ENCODE measurements at regions not wholly inside any gene's neighbourhood (a gene's known extent, or its start where the extent isn't known, plus 50 kb on each side); places are given as distances from the start of the nearest gene placed in this dataset.

- peak; percentile 54 for DNase-seq (ENCODE audit: low spot score)
Observed at GRCh38 chr11:119937412-119937811, 200.5 kb downstream of the TRIM29 start.

DNA sequence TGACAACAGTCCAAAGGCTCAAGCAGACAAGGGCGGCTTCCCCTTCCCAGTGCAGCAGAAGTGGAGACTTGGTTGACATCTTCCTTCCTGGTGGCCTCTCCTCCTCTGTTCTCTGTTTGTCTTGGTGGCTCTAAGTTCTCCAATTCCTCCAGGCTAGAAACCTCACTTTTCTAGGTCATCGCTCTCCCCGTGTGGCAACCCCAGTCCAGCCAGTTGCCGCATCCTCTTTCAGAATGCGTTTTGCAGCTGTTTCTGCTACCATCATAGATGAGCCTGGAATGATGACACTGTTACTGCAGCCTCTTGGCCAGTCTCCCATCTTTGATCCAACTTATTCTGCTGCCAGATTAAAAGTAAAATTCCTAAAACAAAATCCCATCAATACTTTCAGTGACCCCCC lies 201.5 kb downstream of the TRIM29 start:
- no peak for DNase-seq (ENCODE audit: low spot score)

DNA sequence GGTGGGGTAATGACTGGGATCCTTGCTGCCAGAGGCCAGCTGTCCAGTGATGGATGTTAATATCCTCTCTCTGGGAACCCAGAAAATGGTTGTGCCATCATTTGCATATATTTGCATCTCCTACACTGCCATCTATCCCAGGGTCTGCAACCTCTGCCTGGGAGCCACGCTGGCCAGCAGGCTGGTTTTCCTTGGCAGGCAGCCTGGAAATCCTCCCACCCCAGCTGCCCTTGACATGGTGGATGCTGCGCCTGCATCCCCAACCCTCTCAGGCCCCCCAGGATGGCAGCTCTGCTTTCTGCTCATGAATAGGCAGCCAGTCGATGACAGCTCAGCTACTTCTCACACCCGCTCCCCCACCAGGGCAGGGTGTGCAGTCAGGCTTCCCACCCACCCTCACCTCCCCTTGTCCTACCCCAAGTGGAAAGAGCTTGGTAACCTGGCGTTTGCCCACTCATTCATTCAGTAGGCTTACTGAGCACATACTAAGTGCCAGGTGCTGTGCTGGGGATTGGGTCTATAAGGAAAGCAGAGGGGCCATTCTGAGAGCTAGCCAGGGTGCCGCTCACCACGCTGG lies 202.5 kb downstream of the TRIM29 start:
- peak; percentile 48 for DNase-seq (ENCODE audit: low spot score)

- DNase-seq (ENCODE audit: low spot score) = no peak
Observed at GRCh38 chr11:119934866-119935265, 203.0 kb downstream of the TRIM29 start.

DNA sequence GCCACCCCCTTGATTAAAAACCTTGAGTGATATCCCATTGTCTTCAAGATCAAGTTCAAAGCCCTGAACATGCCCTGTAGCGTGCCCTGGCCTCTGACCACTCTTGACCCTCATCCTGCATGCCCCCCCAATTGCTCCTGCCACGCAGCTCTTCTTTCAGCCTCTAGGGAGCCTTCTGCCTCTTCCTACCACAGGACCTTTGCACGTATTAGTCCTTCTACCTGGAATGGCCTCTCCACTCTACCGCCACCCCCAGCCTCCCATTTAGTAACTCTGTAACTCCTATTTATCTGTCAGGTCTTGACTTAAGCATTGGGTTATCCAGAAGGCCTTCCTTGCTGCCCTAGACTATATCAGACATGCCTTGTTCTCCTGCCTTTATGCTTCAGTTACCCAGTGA lies 203.6 kb downstream of the TRIM29 start:
- DNase-seq (ENCODE audit: low spot score) = no peak

DNA sequence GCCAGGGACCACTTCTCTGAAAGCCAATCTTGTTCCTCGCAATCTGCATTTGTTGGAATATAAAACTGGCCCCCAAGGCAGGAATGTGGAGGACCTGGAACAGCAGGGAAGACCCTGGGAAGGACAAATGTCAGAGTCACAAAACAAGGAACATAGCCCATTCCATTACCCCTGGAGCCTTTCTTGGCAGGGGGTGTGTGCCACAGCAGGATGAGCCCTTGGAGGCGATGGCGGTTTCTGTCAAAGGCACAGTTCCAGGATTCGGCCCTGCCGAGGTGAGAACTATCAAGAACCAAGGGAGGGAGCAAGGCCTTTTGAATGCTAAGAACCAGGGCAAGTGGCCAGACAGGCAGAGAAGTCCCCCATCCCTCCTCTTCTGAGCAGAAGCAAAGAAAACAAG lies 204.3 kb downstream of the TRIM29 start:
- no peak for DNase-seq (ENCODE audit: low spot score)

DNA sequence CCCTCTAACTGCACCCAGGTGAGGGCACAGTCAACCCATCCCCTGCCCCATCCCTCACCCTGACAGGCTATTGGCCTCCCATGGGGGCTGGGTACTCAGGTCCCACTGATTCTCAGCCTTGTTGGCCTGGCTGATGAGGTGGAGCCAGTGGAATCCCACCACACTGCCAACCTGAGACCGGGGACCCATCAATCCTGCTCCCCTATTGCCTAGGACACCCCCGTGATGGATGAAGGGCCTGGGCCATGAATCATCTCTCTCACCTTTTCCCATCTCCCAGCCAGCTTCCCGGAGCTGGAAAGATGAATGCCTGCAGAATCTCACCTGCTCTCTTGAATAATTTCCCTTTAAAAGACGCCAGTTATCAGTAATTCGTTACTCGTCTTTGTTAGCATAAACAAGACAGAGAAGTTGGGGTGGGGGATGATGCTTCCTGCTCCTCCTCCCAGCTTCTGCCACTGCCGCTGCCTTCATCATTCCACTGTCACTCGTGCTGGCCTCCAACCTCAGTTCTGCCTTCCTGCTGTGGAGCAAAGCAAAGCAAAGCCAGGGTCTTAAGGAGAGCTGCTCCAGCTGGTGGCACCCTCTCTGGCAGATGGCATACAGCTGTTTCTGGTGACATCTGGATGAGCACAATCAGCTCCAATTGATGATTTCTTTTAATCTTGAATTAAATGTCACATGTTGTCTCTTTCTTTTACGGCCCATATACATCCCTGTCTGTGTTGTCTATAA lies 204.0 kb upstream of the NECTIN1 start:
- no peak for DNase-seq (ENCODE audit: low spot score)

GRCh38 chr11:119928047-119928446 lies 199.0 kb upstream of the NECTIN1 start:
- peak; percentile 68 for DNase-seq (ENCODE audit: low spot score)

GRCh38 chr11:119924017-119924416 lies 195.0 kb upstream of the NECTIN1 start:
- no peak for DNase-seq (ENCODE audit: low spot score)

- DNase-seq (ENCODE audit: low spot score) = no peak
Observed at GRCh38 chr11:119921571-119921970, 192.6 kb upstream of the NECTIN1 start.

- peak; percentile 72 for DNase-seq (ENCODE audit: low spot score)
Observed at GRCh38 chr11:119920666-119921387, 191.8 kb upstream of the NECTIN1 start.

- no peak for DNase-seq (ENCODE audit: low spot score)
Observed at GRCh38 chr11:119919656-119920055, 190.7 kb upstream of the NECTIN1 start.

- no peak for DNase-seq (ENCODE audit: low spot score)
Observed at GRCh38 chr11:119918347-119918746, 189.3 kb upstream of the NECTIN1 start.

DNA sequence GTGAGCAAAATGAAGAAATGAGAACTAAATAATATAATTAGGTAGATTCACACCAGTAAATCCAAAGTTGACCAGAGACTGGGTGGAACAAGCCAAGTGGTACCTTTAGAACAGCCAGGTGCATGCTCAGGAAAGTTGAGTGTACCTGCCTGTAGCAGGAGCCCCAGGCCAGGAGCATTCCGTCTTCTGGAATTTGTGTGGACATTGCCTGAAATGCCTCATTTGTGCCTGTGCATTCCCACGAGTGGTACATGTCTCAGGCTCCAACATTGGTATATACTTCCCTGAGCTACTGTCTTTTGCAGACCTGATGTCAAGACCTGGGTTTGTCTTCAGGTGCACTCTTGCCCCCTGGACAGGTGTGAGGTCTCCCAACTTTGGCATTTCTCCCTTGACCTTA lies 187.6 kb upstream of the NECTIN1 start:
- no peak for DNase-seq (ENCODE audit: low spot score)

DNA sequence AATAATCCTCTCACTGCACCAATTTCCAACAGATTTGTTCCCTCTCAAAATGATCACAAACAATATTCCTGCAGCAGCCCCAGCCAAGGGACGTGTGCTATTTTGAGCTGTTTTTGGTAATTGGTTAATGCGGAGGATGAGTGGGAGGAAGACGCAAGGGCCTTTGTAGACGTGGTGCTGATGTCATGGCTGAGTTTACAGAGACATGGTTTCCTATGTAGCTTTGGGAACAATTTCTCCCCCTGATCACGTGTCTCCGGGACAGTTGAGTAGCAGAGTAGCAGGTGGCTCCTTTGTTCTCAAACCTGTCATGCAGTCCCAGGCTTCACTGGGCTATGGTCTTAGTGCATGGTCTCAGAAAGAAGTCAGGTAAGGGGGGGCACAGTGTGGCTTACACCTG lies 183.2 kb upstream of the NECTIN1 start:
- peak; percentile 72 for DNase-seq (ENCODE audit: low spot score)

DNA sequence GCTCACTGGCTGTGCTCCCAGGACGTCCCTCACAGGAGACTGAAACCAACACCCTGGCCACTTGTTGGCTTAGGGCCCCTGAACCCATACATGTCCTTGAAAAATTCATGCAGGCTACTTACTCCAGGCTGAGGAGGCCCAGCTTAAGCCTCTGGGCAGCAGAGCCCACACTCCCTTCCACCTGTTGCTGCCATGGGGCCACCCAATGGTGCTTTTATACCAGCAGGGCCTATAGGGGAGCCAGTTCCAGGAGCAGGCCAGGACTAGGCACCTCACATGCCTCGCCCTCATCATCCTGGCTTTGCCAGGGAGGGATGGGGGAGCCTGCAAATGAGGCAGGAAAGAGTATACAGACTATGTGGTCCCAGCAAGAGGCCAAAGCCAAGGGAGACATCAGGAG lies 181.7 kb upstream of the NECTIN1 start:
- DNase-seq (ENCODE audit: low spot score) = no peak

DNA sequence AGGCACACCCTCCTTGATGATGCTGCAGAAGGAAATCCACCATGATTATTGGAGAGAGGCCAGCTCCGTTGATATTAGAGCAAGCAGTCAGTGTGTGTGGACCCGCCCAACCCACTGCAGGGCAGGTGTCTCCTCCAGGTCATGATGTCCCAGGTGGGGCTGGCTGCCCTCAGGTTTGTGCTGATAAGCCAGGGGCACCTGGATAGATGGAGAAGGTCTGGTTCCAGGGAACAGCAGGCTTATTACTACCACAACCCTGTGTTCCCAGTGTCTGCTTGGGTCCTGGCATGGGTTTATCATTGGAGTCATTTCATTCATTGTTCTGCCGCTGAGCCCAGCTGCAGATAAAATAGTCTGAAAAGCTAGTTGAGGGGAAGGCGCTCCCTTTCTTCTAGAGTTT lies 181.1 kb upstream of the NECTIN1 start:
- DNase-seq (ENCODE audit: low spot score) = peak; percentile 54

- DNase-seq (ENCODE audit: low spot score) = no peak
Observed at GRCh38 chr11:119909495-119909894, 180.5 kb upstream of the NECTIN1 start.

DNA sequence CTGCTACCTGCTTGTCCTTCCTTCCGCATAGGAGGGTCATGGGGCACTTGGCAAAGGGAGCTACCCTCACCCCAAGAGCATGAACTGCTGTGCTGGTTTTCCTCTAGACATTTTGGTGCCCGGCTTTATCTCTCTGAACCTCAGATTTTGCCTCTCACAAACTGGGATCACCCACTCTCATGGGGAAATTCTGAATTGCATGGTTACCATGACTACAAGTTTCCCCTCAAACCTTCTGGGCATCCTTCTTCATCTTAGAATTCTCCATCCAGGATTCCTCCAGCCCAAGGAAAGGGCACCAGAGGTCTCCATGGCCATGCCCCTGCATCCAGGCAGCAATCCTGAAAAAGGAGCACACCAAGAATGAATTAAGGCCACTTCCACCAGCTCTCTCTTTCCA lies 180.1 kb upstream of the NECTIN1 start:
- no peak for DNase-seq (ENCODE audit: low spot score)

GRCh38 chr11:119908573-119908904 lies 179.5 kb upstream of the NECTIN1 start:
- DNase-seq (ENCODE audit: low spot score) = no peak

GRCh38 chr11:119907878-119908572 lies 179.0 kb upstream of the NECTIN1 start:
- DNase-seq (ENCODE audit: low spot score) = no peak

- no peak for DNase-seq (ENCODE audit: low spot score)
Observed at GRCh38 chr11:119907122-119907851, 178.3 kb upstream of the NECTIN1 start.

All from Ammon's horn (tissue), 1 donor.